HG02571 (cell line): ENCODE measurements at regions not wholly inside any gene's neighbourhood (a gene's known extent, or its start where the extent isn't known, plus 50 kb on each side); places are given as distances from the start of the nearest gene placed in this dataset.
A peak's percentile ranks its signal among the peaks of the same experiment; 100 is the strongest.

Experiments used
- ATAC-seq: cut with Tn5 transposase; IDR thresholded peaks from one replicate; pipeline ENCODE4 v1.9.1; 2021; ENCODE audit warnings: mild to moderate bottlenecking, moderate library complexity; ENCODE audit not compliant: unreplicated experiment

GRCh38 chr2:12928197-12928774, 211.6 kb downstream of the TRIB2 start:
- ATAC-seq, result no peak

GRCh38 chr2:12928775-12929401, 212.2 kb downstream of the TRIB2 start:
- ATAC-seq, result no peak

- ATAC-seq, result no peak
These were observed 213.0 kb downstream of the TRIB2 start for GRCh38 chr2:12929758-12930157.

- no peak for ATAC-seq
These were observed 213.7 kb downstream of the TRIB2 start for GRCh38 chr2:12930391-12930790.

- no peak for ATAC-seq
These were observed 214.6 kb downstream of the TRIB2 start for GRCh38 chr2:12931186-12931844.

GRCh38 chr2:12932192-12932591, 215.5 kb downstream of the TRIB2 start:
- no peak for ATAC-seq

- ATAC-seq, result no peak
These were observed 217.5 kb downstream of the TRIB2 start for GRCh38 chr2:12934146-12934756.

- ATAC-seq, result no peak
These were observed 218.5 kb downstream of the TRIB2 start for GRCh38 chr2:12935222-12935621.

- no peak for ATAC-seq
These were observed 219.1 kb downstream of the TRIB2 start for GRCh38 chr2:12935796-12936195.

GRCh38 chr2:12941203-12941602, 224.5 kb downstream of the TRIB2 start:
- no peak for ATAC-seq

GRCh38 chr2:12948231-12948960, 231.7 kb downstream of the TRIB2 start:
- no peak for ATAC-seq

- peak; percentile 59 for ATAC-seq
These were observed 232.2 kb downstream of the TRIB2 start for GRCh38 chr2:12948961-12949353.

- ATAC-seq, result no peak
These were observed 232.7 kb downstream of the TRIB2 start for GRCh38 chr2:12949406-12949805.

- no peak for ATAC-seq
These were observed 233.4 kb downstream of the TRIB2 start for GRCh38 chr2:12950174-12950573.

- ATAC-seq, result no peak
These were observed 234.4 kb downstream of the TRIB2 start for GRCh38 chr2:12950957-12951656.

- no peak for ATAC-seq
These were observed 234.9 kb downstream of the TRIB2 start for GRCh38 chr2:12951657-12951973.

- ATAC-seq, result no peak
These were observed 236.9 kb downstream of the TRIB2 start for GRCh38 chr2:12953596-12953995.

GRCh38 chr2:12955864-12956263, 239.1 kb downstream of the TRIB2 start:
- no peak for ATAC-seq

- ATAC-seq, result no peak
These were observed 240.5 kb downstream of the TRIB2 start for GRCh38 chr2:12957251-12957650.

GRCh38 chr2:12959935-12960334, 243.2 kb downstream of the TRIB2 start:
- ATAC-seq, result no peak

GRCh38 chr2:12960671-12961070, 243.9 kb downstream of the TRIB2 start:
- ATAC-seq, result no peak
